ELF-1 (cell line): ENCODE measurements at regions not wholly inside any gene's neighbourhood (a gene's known extent, or its start where the extent isn't known, plus 50 kb on each side); places are given as distances from the start of the nearest gene placed in this dataset.

Experiments
- DNase-seq: peaks from one replicate; pipeline ENCODE4 v3.0.0-alpha.2; 2016; ENCODE audit warnings: low read depth, low spot score

DNA sequence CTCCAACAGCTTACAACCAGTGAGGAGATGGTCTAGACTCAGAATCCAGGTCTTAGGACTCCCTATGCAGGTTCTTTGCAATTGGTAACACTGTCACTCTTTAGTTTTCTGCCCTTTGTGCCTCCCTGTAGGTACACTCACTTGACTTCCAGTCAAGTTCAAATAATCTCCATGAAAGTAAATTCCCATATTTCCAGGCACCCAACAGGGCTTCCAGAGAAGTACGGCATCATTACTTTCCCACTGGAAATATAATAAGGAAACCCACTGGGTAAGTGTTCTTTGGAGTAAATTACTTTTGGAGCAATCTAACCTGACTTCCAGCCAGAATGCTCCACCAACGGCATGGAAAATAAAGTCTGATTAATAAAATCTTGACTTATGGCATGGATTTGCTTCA is 338.9 kb downstream of the HNRNPD start:
- DNase-seq, result no peak

DNA sequence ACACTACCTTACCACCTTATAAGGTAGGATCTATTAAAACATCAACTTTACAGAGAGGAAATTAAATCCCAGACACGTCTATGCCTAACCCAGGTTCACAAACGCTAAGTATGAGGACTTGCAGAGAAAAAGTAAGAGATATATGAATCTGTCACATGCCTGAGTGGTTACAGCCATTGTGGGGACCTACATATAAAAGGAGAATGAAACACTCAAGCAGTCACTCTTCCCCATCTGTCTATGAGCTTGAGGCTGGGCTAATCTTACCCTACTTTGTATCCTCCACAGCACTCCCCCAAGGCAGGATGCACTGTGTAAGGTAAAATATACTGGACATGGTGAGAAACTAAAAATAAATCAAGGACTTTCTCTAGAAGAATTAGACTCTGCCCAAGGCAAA is 339.9 kb downstream of the HNRNPD start:
- DNase-seq, result no peak

DNA sequence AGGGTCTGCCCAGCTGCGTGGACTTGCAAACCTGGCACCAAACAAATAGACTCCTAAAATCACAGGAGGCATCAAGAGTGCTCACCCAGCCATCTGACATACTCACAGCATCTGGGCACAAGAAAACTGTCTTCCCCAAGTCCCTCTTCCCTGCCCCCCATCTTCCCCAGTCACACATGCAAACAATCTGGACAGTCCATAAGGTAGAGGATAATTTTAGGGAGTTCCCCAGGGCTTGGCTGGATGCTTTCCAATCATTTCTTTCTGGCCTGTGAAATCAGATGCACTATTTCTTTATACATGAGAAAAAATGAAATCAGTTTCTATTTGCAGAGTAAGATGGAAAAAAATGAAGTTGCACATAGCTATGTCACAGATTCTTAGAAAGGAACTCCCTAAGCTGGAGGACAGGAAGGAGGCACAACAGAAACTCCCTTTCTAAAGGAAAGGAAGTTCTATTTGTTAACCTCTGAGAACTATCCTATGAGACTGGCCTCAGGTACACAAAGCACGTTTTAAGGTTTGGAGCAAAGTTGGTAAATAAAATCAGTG is 342.3 kb downstream of the HNRNPD start:
- DNase-seq, result no peak

DNA sequence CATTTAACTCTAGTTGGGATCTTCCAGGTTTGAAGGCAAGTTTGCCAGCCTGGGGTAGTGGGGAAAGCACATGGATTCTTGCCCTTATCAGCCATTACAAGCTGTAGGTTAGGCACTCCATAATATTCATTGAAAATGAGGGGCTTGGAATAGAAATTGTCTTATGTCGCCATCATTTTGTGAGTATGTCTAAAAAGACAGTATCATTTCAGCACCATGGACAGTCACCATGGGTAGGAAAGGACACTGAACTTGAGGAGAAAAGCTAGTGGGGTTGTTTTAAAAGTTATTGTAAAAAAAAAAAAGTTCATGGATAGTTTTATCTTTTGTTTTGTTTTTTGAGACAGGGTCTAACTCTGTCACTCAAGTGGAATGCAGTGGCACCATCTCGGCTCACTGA is 356.1 kb downstream of the HNRNPD start:
- DNase-seq, result no peak

DNA sequence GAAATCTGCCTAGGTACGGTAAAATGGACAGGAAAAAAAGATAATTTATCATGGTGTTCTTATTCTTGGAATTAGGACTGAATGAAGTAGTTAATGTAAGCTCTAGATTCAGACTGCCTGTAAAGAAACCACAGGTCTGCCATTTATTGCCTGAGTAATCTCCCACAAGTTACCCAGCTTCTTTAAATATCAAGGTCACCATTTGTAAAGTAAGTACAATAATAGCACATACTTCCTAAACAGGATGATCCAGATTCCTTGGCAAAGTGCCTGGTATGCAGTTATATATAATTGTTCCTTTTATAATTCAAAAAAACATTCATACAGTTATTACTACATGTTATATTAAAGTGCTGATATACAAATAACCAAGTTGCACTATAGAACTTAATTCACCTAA is 368.6 kb downstream of the HNRNPD start:
- no peak for DNase-seq

DNA sequence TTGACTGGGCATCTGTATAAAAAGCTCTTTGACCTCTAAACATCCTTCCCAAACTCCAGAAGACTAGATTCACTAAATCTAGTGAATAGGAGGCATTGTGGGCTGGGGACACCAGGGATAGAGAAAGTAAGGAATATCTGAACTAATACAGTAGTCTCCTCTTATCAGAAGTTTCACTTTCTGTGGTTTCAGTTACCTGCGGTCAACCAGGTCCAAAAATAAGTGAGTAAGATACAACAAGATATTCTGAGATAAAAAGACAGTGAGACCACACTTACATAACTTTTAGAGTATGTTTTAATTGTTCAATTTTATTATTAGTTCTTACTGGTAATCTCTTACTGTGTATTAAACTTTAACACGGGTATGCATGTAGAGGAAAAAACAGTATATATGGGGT is 376.5 kb downstream of the HNRNPD start:
- DNase-seq, result no peak

DNA sequence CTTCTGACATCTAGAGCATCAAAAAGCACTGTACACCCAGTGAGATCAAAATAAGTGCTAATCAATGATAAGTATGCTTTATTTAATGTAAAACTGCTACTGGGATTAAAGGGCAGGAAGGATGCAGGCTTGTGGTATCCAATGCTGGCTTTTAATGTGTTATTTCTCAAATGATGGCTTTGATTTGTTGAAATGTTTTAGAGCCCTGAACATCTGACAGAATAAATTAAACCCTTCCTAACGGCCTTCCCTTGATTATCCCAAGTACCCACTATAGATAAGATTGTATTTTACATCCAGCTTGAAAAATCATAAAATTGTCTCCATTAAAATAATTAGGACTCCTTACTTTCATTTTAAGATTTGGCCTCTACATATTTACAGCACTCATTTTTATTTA is 382.9 kb downstream of the HNRNPD start:
- DNase-seq, result no peak

DNA sequence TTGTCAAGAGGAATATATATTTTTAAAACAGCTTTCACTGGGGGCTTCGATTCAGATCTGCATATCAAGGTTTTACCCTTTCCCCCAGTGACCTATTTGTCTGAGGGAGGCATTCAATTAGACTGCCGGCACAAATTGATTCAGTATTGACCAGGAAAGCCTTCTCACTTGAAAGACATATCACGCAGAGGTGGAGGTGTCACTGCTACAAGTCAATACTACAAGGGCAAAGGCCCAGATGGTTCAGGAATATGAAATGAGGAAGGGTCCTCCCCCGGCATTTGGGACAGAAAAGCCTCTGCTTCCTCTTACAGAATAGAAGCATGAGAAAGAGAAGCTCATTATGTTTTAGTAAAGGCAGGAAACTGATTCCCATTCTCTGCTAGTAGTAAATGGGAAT is 383.6 kb downstream of the HNRNPD start:
- DNase-seq, result no peak

DNA sequence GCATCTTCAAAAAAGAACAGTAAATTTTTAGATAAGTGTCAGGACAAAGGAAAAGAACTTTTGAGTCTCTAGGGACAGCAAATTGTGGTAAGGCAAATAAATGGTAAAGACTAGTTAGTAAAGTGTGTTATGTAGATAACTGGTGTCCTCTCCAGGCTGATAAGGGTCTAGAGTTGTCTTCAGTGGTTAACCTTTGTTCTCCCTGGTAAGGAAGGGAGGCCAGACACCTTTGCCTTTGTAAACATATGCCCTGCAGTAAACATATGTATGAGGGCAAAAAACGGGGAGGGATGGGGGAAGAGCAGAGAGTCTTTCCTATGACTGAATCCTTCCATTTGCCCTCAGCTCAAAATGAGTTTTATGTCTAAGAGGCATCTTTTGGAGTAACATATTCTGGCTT is 384.6 kb downstream of the HNRNPD start:
- DNase-seq, result no peak

DNA sequence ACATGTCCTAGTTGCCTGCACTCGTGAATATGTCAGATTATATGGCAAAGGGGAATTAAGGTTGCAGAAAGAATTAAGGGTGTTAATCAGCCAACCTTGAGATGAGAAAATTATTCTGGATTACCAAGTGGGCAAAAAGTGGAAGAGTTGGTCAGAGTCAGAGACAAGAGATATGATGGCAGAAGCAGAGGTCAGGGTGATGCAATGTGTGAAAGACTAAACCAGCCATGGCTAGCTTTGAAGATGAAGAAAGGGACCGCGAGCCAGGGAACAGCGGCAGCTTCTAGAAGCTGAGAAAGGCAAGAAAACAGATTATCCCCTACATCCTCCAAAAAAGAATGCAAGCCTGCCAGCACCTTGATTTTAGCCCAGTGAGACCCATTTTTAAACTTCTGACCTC is 385.6 kb downstream of the HNRNPD start:
- DNase-seq, result no peak

DNA sequence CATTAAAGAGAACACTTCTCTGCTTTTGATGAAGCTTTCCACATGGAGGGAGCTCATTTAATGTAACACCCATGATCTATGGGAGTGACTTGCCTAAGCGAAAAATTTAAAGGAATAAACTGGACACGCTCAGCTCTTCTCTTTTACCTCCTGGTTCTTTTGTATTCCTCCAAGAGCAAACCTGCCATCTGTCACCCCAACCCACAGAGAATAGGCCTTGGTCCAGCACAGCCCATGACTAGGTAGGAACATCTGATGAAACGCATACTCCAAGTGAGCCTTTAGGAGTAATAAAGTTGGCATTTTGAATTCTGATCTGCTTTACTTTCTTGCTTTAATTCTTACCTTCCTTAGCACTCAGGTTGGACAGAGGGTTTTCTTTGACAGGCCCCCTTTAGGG is 389.0 kb downstream of the HNRNPD start:
- no peak for DNase-seq

DNA sequence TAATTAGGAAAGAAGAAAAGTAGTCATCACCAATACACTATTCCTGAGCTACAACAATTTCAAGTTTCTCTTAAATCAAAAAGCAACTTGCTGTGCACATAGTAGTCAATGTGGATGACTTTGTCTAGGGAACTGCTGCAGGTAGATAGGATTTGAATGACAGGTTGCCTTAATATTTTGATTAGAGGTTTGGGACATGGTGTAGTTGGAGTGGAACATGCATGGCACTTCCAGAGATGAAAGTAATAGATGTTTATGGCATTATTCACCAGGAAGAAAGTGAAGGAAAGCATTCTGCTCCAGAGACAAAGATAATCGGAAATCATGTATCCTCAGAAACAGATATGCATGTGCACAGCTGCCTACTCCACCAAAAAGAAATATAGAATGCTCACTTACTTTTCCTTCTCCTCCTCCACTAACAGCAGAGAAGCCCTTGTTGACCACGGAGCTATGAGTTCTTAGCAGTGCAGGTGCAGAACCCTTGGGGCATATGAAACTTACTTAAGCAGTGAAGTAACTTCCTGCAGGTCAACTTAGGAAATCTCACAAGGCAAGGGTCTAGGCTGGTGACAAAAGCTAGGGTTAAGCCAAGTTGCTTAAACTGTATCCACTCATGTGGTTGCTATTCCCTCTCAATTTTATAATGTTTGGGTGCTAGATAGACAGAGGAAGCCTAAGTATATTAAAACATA is 390.8 kb downstream of the HNRNPD start:
- no peak for DNase-seq

DNA sequence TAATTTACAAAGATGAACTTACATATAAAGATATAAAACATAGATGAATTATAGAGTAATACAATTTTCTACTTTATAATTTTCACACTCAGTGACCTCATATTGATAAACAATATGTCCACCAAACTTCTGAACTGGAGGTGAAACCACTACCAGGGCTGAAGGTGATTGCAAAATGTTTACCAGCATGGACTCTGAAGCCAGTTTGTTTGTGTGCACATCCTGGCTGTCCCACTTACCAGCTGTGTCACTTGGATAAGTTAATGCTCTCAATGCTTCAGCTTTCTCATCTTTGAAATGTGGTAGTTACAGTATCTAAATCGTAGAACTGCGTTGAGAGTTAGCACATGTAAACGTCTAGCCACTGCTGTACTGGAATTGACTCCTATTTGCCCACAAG is 392.6 kb downstream of the HNRNPD start:
- no peak for DNase-seq

DNA sequence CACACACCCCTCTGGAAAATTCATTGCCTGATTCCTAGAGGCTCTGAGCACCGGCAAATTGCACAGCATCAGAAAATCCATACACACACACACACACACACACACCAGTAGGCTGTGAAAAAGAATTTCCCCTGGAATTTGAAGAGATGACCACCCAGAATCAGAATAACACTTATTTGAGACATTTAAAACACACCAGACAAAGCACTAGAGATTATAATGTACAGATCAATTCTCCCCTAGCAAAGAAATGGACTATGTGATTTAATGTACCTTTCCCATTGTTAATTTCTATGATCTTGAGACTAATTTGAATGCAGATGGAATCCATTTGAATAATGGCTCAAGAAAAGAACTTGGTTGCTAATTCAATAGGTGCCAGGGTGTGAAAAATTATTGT is 399.3 kb downstream of the HNRNPD start:
- no peak for DNase-seq

DNA sequence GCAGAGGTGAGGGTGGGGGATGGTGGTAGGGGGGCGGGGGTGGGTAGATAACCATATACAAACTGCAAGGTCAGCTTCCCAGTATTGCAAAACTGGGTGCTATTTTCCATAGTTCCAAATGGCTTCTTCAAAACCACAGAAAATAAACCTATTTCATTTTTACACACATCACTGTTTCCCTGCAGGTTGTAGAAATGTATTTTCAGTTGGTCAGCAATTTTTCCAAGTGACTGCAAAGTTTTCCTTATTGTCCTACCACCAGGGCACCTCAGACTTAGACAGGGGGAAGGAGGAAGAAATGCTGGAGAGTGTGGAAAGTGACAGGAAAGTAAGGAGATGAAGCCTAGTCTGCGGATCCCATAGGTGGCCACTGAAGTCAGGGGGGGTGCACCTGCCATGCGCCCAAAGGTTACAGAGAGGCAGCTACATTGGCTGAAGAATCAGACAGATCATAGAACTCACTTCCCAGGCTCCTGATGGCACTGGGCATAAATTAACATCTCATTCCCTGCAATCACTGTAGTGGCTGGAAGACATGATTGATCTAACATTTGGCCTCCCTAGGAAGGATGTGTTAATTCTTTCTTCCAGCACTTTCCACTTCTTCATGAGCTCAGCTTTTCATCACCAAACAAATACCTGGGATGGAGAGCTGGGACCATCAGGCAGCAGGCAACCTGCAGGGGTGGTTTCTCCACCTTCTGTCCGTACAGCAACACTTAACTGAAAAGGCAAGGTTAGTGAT is 402.0 kb downstream of the HNRNPD start:
- no peak for DNase-seq

DNA sequence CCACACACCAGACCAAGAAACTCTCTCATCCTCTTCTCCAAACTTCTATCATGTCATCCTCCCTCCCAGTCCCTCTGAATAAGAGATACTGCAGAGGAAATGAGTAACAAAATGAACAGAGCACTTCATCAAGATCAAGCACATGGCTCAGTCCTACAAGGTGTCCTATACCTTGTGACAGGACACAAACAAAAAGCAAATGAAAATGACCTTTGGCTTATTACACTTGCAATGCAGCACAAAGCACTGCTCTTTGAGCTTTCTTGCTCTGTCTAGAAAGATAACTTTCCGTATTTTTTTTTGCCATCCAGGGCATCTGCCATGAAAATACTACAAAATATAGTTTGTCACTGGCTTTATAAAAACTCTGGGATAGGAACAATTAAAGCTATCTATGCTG is 402.7 kb downstream of the HNRNPD start:
- DNase-seq, result no peak

DNA sequence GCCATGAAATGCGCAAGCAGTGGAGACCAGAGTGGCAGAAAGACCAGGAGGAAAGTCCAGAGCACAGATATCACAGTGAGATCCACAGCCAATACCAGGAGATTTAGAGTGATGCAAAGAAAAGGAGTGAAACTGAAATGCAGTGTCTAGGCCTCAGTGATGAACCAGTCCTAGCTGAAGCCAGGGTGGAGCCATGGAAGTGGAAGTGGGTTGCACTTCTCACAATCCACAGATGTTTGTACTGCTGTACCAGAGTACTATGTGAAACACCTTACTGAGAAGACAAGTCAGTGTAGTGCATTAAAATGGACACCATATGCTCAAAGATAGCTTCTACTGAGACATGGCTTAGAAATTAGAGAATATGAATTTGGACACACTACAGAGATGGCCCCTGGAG is 403.3 kb downstream of the HNRNPD start:
- no peak for DNase-seq

DNA sequence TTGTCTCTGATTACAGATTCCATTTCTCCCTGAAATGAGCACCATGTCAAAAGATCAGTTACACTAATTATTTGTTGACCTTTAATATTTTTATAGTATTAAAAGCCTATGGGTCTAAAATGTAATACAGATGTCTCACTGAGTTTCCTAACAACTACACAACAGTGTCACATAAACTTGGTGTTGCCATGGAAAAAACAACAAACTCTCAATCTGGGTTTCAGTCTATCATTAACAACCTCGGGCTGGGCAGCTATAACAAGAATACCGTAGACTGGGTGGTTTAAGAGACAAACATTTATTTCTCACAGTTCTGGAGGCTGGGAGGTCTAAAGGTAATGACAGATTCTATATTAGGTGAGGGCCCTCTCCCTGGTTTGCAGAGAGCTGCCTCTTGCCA is 407.1 kb downstream of the HNRNPD start:
- DNase-seq, result no peak

DNA sequence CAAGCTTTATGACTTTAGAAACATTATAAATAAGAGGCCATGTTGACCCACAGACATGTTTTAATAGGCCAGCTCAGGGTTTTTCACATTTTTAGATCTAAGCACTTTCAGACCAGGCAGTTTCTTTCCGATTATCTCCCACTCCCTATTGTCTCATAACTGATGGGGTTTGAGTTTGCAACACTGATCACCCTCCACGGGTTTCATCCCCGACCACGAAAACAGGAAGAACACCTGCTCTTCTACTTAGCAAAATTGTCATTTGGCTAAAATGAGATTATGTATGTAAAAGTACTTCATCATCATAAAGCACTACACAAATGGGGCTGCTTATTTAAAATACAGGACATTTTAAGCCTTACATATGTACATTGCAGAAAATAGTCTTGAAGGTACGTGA is 407.9 kb downstream of the HNRNPD start:
- no peak for DNase-seq

DNA sequence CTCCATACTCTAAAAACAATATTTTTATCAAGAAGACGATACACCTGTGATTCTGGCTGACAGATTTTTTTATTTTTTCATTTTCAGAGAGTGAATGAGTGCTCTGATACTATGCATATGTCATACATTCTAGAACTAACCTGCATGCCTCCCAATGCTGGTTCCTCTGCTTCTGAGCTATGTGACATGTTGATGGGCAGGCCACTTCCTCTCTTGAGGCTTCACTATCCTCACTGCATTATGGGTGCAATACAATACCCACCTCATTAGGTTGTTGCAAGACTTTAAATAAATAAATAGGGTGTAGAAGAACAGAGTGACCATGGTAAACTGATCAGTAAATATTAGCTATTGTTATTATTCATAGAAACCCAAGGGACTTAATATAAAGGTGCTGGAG is 408.3 kb downstream of the HNRNPD start:
- DNase-seq, result no peak

DNA sequence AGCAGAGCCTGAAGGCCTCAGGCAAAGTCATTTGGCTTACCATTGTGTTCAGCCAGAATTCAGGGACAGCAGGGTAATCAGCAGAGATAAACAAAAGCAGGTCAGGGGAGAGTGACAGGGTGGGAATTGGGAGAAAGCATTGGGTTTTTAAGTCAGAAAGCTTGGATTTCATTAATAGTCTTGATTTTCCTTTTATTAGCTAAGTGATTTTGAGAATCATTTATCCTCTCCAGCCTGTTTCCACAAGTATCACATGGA is 410.1 kb downstream of the HNRNPD start:
- DNase-seq, result peak; percentile 58

DNA sequence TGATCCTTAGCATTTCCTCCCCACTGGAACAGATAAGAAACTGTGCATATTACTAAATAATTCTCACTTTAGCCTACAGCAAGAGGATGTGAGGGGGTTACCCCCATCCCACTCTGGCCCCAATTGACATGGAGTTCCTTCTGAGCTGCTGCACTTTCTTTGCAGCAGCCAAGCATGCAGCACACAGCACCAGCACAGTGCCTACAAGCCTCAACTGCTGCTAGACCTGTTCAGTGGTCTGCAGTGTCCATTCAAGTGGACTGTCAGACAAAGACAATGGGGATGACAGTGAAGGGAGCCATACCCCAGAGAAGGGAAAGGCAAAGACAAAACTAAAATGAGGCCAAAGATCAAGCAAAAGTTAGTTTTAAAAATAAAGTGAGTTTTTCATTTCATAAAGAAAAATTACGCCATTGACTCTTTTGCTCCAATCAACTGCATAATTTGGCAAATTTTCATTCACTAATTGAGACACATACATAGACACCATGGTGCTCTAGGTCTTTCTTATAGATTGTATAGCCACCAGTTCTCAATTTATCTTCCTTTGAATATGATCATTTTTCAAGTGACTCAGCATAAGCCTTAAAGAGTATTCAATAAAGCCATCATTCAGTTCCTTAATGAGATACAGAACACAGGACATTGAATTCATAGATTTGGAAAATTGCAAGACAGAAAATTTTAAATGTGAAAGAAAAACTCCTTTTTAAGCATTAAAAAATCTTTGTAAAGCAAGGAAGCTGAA is 410.6 kb downstream of the HNRNPD start:
- peak; percentile 15 for DNase-seq

DNA sequence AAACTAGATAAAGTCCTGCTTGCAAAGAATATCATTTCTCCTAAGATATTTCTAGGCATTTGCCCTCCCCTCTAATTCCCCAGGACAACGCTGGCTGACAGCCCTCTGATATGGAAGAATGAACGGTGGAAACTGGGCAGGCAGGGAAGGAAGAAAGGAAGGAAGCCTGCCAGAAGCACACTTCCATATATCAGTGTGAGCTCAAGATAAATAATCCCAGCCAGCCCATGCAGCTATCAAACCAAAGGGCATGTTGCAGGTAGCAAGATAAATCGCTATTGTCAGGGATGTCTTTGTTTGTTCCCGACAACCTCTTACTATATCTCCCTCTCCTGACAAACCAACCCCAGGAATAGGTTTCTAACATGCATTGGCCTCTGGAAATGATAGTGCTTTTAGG is 412.8 kb downstream of the HNRNPD start:
- DNase-seq, result no peak
